GM12865 (cell line): ENCODE measurements at regions not wholly inside any gene's neighbourhood (a gene's known extent, or its start where the extent isn't known, plus 50 kb on each side); places are given as distances from the start of the nearest gene placed in this dataset.

Source experiments
- DNase-seq: peaks from one replicate; pipeline ENCODE4 v3.0.0; 2010; ENCODE audit warnings: low read depth
- H3K4me3 ChIP-seq: 2 replicates; pipeline ENCODE4 v1.5.1; 2011; ENCODE audit warnings: mild to moderate bottlenecking, low read depth, low read length, control low read depth
- TF ChIP-seq, protein P1 (sequence below): IDR thresholded peaks from 2 replicates; pipeline ENCODE4 v1.5.1; 2011; ENCODE audit warnings: low read length, control low read depth, low read depth, inconsistent platforms; ENCODE audit not compliant: insufficient read depth; ENCODE audit errors: missing control alignments

DNA sequence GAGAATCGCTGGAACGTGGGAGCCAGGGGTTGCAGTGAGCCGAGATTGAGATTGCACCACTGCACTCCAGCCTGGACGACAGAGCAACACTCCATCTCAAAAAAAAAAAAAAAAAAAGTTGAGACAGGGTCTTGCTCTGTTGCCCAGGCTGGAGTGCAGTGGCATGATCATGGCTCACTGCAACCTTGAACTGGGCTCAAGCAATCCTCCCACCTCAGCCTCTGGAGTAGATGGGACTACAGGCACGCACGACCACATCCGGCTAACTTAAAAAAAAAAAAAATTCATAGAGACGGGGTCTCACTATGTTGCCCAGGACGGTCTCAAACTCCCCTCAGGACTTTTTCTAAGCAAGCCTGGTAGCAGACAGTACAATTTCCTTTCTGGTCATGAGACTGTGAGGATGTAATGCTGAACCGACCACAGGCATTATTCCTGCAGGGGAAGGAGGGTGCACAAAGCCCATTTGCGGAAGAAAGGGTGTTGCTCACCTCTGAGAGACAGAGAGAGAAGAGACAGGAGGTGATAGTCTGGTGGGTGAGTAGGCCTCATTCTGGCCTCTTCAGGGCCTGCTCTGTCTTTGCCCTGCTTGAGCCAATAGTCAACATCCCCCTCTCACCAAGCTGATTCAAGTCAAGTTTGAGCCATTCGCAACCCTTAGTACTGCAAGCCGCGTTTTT, 205.3 kb downstream of the ZFP36L2 start:
- TF ChIP-seq, protein P1, sequence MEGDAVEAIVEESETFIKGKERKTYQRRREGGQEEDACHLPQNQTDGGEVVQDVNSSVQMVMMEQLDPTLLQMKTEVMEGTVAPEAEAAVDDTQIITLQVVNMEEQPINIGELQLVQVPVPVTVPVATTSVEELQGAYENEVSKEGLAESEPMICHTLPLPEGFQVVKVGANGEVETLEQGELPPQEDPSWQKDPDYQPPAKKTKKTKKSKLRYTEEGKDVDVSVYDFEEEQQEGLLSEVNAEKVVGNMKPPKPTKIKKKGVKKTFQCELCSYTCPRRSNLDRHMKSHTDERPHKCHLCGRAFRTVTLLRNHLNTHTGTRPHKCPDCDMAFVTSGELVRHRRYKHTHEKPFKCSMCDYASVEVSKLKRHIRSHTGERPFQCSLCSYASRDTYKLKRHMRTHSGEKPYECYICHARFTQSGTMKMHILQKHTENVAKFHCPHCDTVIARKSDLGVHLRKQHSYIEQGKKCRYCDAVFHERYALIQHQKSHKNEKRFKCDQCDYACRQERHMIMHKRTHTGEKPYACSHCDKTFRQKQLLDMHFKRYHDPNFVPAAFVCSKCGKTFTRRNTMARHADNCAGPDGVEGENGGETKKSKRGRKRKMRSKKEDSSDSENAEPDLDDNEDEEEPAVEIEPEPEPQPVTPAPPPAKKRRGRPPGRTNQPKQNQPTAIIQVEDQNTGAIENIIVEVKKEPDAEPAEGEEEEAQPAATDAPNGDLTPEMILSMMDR: no peak

DNA sequence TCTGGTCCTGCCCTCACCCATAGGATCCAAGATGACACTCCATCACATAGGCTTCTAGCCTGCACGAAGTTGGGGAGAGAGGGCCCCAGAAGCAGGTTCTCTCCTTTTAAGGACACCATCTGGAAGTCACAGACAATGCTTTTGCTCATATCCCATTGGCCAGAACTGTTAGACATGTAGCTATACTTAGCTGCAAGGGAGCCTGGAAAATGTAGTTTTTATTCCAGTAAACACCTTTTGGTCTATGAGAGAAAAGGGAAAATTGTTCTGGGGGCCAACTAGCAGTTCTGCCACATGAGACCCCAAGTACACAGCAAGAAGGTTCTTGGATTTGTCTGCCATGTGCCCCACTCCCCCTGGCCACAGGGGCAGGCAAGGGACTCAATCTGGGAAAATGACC, 206.1 kb downstream of the ZFP36L2 start:
- TF ChIP-seq, protein P1: no peak
- H3K4me3 ChIP-seq: no peak overlapping the region
- no peak for DNase-seq

More for the DNA sequence above, 205.3 kb downstream of the ZFP36L2 start:
- H3K4me3 ChIP-seq: no peak overlapping the region
- no peak for DNase-seq

DNA sequence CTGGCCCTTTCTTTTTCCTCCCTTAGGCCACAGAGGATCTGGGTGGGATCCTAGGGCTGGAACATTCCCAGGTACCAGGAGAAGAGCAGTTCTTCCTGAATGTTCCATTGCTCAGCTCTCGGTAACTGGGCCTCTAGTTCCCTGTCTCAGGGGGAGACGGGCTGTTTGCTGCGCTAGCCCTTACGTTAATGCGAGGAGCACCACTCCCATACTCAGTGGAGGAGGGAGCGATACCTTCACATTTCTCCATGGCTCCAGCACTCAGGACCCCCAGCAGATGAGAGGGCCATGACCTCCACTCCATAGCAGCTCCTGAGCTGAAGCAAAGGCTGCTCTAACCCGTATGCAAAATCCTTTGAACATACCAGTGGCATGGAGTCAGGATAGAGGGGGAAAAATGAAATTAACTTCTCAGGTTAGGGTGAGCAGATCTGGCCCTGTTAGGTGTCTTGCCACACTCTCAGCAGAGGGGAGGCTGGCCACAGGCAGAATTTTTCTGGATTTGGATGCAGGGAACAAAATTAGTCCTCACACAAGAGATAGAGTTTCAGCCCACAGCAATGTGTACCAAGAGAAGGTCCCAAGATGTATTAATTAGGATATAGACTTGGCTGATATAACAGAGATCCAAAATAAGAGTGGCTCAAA, 206.7 kb downstream of the ZFP36L2 start:
- no peak overlapping the region for H3K4me3 ChIP-seq

DNA sequence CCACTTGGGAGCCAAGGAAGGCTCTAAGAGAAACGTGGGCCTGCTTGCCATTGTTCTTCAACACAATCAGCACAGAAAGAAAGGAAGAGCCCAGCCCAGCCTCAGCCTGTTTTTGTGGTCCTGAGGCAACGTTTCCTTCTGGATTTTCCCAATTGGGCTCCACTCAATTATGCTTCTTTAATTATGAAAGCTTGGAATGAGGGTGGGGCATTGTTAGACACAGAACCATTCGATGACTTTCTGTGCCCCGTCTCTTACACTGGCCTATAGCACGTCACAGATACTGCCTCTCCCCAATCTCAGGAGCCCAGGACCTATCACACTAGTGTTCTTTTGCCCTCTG, 207.4 kb downstream of the ZFP36L2 start:
- H3K4me3 ChIP-seq: no peak overlapping the region
- TF ChIP-seq, protein P1: no peak
- no peak for DNase-seq

More for the DNA sequence above, 206.7 kb downstream of the ZFP36L2 start:
- DNase-seq: no peak
- TF ChIP-seq, protein P1: no peak

DNA sequence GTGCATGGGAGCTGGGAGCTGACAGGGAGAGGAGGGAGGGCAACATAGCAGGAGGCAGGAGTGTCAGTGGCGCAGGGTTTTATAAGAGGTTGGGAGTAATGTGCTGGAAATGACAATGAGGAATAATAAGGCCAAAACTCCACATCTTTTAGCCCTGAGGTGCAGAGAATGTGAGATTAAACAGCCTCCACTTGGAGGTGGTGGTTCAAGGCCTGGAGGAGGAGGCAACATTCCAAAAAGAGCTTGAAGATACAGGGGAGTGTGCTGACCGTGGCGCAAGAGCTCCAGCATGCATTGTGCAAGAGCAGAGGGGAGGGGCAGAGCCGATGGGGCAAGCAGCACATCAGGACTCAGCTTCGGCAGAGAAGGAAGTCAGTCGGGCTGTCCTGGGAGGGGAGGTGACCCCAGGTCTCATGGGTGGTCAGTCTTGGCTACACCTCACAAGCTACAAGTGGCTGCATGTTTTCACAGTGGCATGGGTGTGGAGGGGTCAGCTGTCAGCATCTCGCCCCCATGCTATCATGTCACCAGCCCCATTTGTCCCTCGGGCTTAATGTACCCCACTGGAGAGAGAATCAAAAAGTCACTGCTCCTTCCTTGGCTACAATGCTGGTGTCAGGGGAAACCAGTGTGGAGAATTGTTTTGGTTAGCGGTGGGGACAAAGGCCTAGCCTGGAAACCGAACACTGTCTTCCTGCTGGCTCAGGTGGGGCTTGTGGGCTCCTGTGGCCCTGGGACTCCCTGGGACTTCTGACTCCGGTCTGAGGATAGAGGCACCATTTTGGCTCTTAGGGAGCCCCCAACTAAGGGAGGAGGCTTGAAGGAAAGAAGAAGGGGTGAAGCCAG, 208.0 kb downstream of the ZFP36L2 start:
- no peak for DNase-seq
- H3K4me3 ChIP-seq: no peak overlapping the region
- TF ChIP-seq, protein P1: no peak

DNA sequence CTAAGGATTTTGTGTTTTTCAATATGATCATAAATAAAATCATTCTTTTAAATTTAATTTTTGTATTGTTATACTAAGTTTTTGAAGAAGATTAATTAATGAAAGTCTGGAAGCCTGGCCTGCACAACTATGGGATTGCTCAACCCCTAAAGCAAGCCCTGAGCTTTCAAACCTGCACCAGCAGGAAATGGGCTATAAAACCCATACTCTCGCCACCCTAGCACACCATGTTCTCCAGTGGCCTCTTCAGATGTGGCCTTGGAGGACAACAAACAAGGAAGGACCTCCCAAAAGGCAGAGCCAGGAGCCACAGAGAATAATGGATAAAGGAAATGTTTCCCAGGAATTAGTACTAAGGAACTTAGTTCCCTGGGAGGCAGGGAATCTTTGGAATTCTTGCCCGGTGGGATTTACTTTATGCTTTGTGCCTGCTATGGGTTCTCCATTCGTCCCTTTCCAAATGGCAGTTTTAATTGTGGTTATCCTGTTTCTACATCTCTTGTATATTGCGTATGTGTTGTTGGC, 212.5 kb downstream of the ZFP36L2 start:
- TF ChIP-seq, protein P1: no peak
- no peak overlapping the region for H3K4me3 ChIP-seq
- no peak for DNase-seq
